ENCODE measurements at regions not wholly inside any gene's neighbourhood (a gene's known extent, or its start where the extent isn't known, plus 50 kb on each side); places are given as distances from the start of the nearest gene placed in this dataset.
A peak's percentile ranks its signal among the peaks of the same experiment; 100 is the strongest.

GRCh38 chr17:74088285-74088933, 115.1 kb upstream of the RPL38 start:
- no peak for DNase-seq (ENCODE audit: low read depth, low spot score)
- CTCF ChIA-PET = interaction anchor here (1.0 to 1.3 kb wide), 2 partner anchors 29 to 88 kb away, joined by 3 read pairs; no protein-coding TSS in a partner anchor
- POLR2A ChIA-PET = no interaction called here
- TF ChIP-seq, protein P1, sequence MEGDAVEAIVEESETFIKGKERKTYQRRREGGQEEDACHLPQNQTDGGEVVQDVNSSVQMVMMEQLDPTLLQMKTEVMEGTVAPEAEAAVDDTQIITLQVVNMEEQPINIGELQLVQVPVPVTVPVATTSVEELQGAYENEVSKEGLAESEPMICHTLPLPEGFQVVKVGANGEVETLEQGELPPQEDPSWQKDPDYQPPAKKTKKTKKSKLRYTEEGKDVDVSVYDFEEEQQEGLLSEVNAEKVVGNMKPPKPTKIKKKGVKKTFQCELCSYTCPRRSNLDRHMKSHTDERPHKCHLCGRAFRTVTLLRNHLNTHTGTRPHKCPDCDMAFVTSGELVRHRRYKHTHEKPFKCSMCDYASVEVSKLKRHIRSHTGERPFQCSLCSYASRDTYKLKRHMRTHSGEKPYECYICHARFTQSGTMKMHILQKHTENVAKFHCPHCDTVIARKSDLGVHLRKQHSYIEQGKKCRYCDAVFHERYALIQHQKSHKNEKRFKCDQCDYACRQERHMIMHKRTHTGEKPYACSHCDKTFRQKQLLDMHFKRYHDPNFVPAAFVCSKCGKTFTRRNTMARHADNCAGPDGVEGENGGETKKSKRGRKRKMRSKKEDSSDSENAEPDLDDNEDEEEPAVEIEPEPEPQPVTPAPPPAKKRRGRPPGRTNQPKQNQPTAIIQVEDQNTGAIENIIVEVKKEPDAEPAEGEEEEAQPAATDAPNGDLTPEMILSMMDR (IDR thresholded peaks at IDR 0.05; ENCODE audit: insufficient read depth, low read length, missing control alignments) = no peak
- no peak overlapping the region for H3K4me3 ChIP-seq (ENCODE audit: low read depth, low read length)

DNA sequence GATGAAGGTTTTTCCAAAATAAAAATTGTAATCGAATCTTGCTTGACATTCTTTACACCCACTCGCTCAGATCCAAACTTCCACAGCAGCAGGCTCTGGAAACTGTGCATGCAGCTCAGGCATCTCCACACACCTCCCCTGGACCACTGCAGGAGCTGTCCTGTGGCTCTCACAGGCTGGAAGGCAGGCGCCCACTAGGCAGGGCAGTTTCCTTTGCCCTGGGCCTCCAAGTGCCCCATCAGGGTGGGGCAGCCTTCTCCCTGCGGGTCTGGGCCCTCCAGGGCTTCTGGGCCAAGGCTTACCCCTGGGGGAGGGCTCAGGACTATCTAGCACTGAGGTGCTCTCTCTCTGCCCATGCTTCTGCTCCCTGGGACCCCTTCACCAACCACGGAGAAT, 114.5 kb upstream of the RPL38 start:
- POLR2A ChIA-PET = no interaction called here
- no peak overlapping the region for H3K4me3 ChIP-seq (ENCODE audit: low read depth, low read length)
- CTCF ChIA-PET = interaction anchor here (1.0 to 1.2 kb wide), 2 partner anchors 87 to 111 kb away, joined by 3 to 6 read pairs; no protein-coding TSS in a partner anchor
- DNase-seq (ENCODE audit: low read depth, low spot score) = no peak
- TF ChIP-seq, protein P1 (IDR thresholded peaks at IDR 0.05; ENCODE audit: insufficient read depth, low read length, missing control alignments) = no peak

DNA sequence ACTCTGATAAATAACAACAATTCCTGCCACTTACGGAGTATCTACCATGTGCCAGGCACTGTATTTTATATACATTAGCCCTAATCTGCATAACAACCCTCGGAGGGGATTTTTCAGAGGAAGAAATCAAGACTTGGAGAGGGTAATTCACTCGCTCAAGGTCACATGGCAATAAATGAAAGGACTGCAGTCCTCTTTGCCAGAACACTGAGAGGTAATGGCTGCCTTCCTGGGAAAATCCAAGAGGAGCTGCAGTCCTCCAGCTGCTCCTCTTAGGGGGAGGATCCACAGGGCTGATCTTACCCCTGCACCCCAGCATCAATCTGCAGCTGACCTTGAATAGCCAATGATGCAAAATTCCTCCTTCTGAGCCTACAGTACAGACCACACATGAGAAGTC, 114.1 kb upstream of the RPL38 start:
- TF ChIP-seq, protein P1 (IDR thresholded peaks at IDR 0.05; ENCODE audit: insufficient read depth, low read length, missing control alignments) = no peak
- ChIA-PET CTCF (interaction anchor here (0.8 to 1.2 kb wide), 6 partner anchors 10 to 110 kb away, joined by 3 to 8 read pairs (median 3); no protein-coding TSS in a partner anchor), POLR2A (no interaction called here)
- H3K4me3 ChIP-seq (ENCODE audit: low read depth, low read length) = no peak overlapping the region
- DNase-seq (ENCODE audit: low read depth, low spot score) = no peak

- ChIA-PET CTCF (interaction anchor here (0.8 to 1.2 kb wide), 6 partner anchors 10 to 113 kb away, joined by 3 to 8 read pairs (median 3); partner anchors contain the start of gene RPL38), POLR2A (no interaction called here)
- H3K4me3 ChIP-seq (ENCODE audit: low read depth, low read length) = no peak overlapping the region
- DNase-seq (ENCODE audit: low read depth, low spot score) = peak; percentile 12
- TF ChIP-seq, protein P1 (IDR thresholded peaks at IDR 0.05; ENCODE audit: insufficient read depth, low read length, missing control alignments) = peak; percentile 85
Measured at GRCh38 chr17:74089869-74090464, 113.5 kb upstream of the RPL38 start.

DNA sequence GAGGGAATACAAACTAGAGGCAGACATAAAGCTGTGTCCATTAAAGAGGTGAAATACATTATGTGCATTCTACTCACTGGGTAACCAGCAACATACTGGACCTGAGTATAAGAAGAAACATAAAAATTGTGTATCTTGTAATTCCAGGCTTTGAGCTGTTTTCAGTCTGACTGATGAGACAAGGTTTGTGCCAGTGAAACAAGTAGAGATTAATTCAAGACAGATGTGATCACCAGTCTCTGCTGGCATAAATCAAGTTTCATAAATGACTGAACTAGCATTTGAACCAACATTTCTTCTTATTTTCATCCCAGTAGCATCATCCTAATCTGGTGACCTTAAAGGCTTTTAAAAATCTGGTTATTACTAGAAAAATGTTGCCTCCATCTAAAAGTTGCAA, 108.8 kb upstream of the RPL38 start:
- TF ChIP-seq, protein P1 (IDR thresholded peaks at IDR 0.05; ENCODE audit: insufficient read depth, low read length, missing control alignments) = no peak
- ChIA-PET CTCF (no interaction called here), POLR2A (no interaction called here)
- no peak overlapping the region for H3K4me3 ChIP-seq (ENCODE audit: low read depth, low read length)
- no peak for DNase-seq (ENCODE audit: low read depth, low spot score)

- H3K4me3 ChIP-seq (ENCODE audit: low read depth, low read length) = no peak overlapping the region
- POLR2A ChIA-PET = no interaction called here
- CTCF ChIA-PET = no interaction called here
- no peak for DNase-seq (ENCODE audit: low read depth, low spot score)
- TF ChIP-seq, protein P1 (IDR thresholded peaks at IDR 0.05; ENCODE audit: insufficient read depth, low read length, missing control alignments) = no peak
Measured at GRCh38 chr17:74096456-74096855, 107.0 kb upstream of the RPL38 start.

Data from AG04449 (cell line).